Astrocyte (in vitro differentiated cells and primary cell): ENCODE measurements at regions not wholly inside any gene's neighbourhood (a gene's known extent, or its start where the extent isn't known, plus 50 kb on each side); places are given as distances from the start of the nearest gene placed in this dataset.

ENCODE experiments used
- DNase-seq: peaks from one replicate; pipeline ENCODE4 v3.0.0-alpha.2; 2010; ENCODE audit warnings: low read depth
- FAIRE-seq: peaks from 2 replicates; lab custom pipeline; 2011; peaks lifted over from hg19 to GRCh38; lab: Jason Lieb, UNC
- H2AFZ ChIP-seq: 2 replicates; pipeline ENCODE4 v1.6.0; 2012; ENCODE audit warnings: low read depth, low read length, inconsistent platforms
- H3K27ac ChIP-seq: 2 replicates; pipeline ENCODE4 v1.5.1; 2011; ENCODE audit warnings: low read depth, low read length, inconsistent platforms
- H3K27me3 ChIP-seq: 2 replicates; pipeline ENCODE4 v1.6.0; 2011; ENCODE audit warnings: low read length, inconsistent platforms; ENCODE audit not compliant: insufficient read depth
- H3K36me3 ChIP-seq: 2 replicates; pipeline ENCODE4 v1.5.1; 2011; ENCODE audit warnings: low read length, inconsistent platforms; ENCODE audit not compliant: insufficient read depth
- H3K4me1 ChIP-seq: 2 replicates; pipeline ENCODE4 v1.5.1; 2011; ENCODE audit warnings: low read length, inconsistent platforms; ENCODE audit not compliant: insufficient read depth
- H3K4me2 ChIP-seq: 2 replicates; pipeline ENCODE4 v1.6.0; 2012; ENCODE audit warnings: low read length, inconsistent platforms
- H3K4me3 ChIP-seq: 2 replicates; pipeline ENCODE4 v1.5.1; 2011; ENCODE audit warnings: low read depth, mild to moderate bottlenecking, low read length, inconsistent platforms; ENCODE audit not compliant: insufficient read depth
- H3K79me2 ChIP-seq: 2 replicates; pipeline ENCODE4 v1.6.0; 2012; ENCODE audit warnings: mild to moderate bottlenecking, low read length, inconsistent platforms; ENCODE audit not compliant: insufficient read depth
- H3K9ac ChIP-seq: 2 replicates; pipeline ENCODE4 v1.6.0; 2012; ENCODE audit warnings: mild to moderate bottlenecking, low read length, inconsistent platforms
- H3K9me3 ChIP-seq: 2 replicates; pipeline ENCODE4 v1.5.1; 2012; ENCODE audit warnings: low read depth, mild to moderate bottlenecking, low read length, inconsistent platforms; ENCODE audit not compliant: insufficient read depth
- H4K20me1 ChIP-seq: 2 replicates; pipeline ENCODE4 v1.6.0; 2012; ENCODE audit warnings: low read length, inconsistent platforms; ENCODE audit not compliant: insufficient read depth
- H3K27ac Mint-ChIP-seq: one replicate; pipeline ENCODE4 v1.8.0; 2021; ENCODE audit warnings: mild to moderate bottlenecking, mixed read lengths; ENCODE audit not compliant: unreplicated experiment
- H3K27me3 Mint-ChIP-seq: one replicate; pipeline ENCODE4 v1.8.0; 2021; ENCODE audit warnings: low read depth, mixed read lengths; ENCODE audit not compliant: unreplicated experiment
- H3K36me3 Mint-ChIP-seq: one replicate; pipeline ENCODE4 v1.8.0; 2021; ENCODE audit warnings: low read depth, mixed read lengths; ENCODE audit not compliant: unreplicated experiment
- H3K4me1 Mint-ChIP-seq: one replicate; pipeline ENCODE4 v1.8.0; 2021; ENCODE audit warnings: low read depth, mixed read lengths; ENCODE audit not compliant: unreplicated experiment
- H3K4me3 Mint-ChIP-seq: one replicate; pipeline ENCODE4 v1.8.0; 2021; ENCODE audit warnings: mild to moderate bottlenecking, moderate library complexity, mixed read lengths; ENCODE audit not compliant: unreplicated experiment
- H3K9me3 Mint-ChIP-seq: one replicate; pipeline ENCODE4 v1.8.0; 2021; ENCODE audit warnings: mild to moderate bottlenecking, mixed read lengths; ENCODE audit not compliant: unreplicated experiment
- EZH2 ChIP-seq: IDR thresholded peaks from 2 replicates; pipeline ENCODE4 v1.6.1; 2012; ENCODE audit warnings: mild to moderate bottlenecking, low read length, inconsistent platforms; ENCODE audit not compliant: insufficient read depth
- TF ChIP-seq, protein P1 (sequence below): IDR thresholded peaks from 2 replicates; pipeline ENCODE4 v1.5.1; 2011; ENCODE audit warnings: low read depth, mild to moderate bottlenecking, inconsistent platforms, low read length, moderate library complexity; ENCODE audit not compliant: insufficient read depth

DNA sequence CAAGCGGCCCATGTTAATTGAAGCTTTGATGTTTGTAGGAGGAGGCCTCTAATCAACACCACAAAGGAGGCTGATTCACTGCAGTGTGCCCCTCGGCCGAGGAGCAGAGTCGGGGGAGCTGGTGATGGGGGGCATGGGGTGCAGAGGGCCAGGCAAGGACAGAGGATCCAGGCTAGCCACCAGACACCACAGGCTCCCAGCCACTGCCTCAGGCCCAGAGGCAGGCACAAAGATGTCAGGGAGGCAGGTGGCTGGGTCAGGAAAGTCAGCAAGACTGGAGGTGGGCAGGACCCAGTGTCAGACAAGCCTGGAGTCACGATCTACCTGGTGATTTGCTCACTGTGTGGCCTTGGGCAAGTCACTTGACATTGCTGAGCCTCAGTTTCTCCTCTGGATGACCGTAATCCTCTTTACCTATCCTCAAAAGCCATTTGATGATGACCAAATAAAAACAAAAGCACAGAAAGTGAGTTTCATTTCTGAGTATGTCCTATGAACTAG, 121.0 kb downstream of the BUD13 start:
- Mint-ChIP-seq H3K27me3 (peaks cover 30% of the 10 kb centered on the region), H3K36me3 (no peaks in the 10 kb centered on the region), H3K4me1 (no peaks in the 10 kb centered on the region), H3K9me3 (peaks cover 10% of the 10 kb centered on the region), H3K27ac (no peak overlapping the region), H3K4me3 (no peak overlapping the region)
- H3K9ac ChIP-seq = no peak overlapping the region
- H2AFZ ChIP-seq = no peak overlapping the region
- H3K79me2 ChIP-seq = no peaks in the 10 kb centered on the region
- no peaks in the 10 kb centered on the region for H3K9me3 ChIP-seq
- H3K27ac ChIP-seq = no peak overlapping the region
- no peak overlapping the region for H3K4me2 ChIP-seq
- H4K20me1 ChIP-seq = no peaks in the 10 kb centered on the region
- no peaks in the 10 kb centered on the region for H3K4me1 ChIP-seq
- H3K27me3 ChIP-seq = no peaks in the 10 kb centered on the region
- no peaks in the 10 kb centered on the region for H3K36me3 ChIP-seq
- TF ChIP-seq, protein P1, sequence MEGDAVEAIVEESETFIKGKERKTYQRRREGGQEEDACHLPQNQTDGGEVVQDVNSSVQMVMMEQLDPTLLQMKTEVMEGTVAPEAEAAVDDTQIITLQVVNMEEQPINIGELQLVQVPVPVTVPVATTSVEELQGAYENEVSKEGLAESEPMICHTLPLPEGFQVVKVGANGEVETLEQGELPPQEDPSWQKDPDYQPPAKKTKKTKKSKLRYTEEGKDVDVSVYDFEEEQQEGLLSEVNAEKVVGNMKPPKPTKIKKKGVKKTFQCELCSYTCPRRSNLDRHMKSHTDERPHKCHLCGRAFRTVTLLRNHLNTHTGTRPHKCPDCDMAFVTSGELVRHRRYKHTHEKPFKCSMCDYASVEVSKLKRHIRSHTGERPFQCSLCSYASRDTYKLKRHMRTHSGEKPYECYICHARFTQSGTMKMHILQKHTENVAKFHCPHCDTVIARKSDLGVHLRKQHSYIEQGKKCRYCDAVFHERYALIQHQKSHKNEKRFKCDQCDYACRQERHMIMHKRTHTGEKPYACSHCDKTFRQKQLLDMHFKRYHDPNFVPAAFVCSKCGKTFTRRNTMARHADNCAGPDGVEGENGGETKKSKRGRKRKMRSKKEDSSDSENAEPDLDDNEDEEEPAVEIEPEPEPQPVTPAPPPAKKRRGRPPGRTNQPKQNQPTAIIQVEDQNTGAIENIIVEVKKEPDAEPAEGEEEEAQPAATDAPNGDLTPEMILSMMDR = no peak
- no peak for TF ChIP-seq EZH2
- H3K4me3 ChIP-seq = no peak overlapping the region
- DNase-seq (no peak), FAIRE-seq (no peak)

DNA sequence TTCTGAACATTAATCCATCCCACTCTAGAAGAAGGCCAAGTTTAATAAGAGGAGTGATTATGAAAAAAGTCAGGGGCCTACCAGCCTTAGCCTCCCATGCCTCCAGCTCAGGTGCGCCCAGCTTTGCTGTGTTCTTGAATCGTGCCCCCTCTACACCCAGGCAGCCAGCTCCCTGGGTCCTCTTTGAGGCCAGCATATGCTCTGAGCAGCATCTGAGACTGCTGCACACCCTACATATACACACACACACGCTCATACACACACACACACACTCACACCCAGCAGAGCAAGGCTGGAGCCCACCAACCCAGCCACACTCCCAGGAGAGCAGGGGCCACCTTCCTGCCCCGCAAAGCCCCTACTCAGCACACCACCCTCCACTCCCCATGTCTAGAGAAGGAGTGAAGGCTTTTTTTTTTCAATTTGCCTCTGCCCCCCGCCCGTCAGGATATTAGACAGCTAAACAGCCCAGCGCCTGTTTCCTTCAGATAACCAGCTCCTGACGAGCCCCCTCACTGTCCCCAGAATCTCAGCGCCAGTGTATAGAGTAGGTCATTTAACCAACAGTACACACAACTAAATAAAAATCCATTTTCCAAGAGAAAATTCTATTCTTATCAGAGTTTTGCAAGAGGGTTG, 121.6 kb downstream of the BUD13 start:
- TF ChIP-seq, protein P1 = no peak
- no peak for TF ChIP-seq EZH2

DNA sequence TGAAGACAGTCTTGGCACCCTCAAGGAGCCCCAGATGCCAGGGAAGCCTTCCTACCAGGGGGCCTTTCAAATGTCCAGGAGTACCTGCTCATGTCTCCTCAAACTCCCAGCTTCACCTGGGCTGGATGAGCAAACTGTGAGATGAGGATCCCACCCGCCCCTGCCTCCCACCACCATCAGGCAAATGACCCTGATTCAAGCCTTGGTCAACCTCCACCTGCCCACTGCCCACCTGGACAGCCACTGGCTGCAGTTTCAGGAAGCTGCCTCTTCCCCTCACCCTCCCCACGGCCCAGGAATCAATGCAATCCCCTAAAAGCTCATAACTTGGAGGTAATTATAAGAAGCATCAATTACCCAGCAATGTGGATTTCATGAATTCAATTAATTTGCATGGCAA, 122.7 kb downstream of the BUD13 start:
- no peaks in the 10 kb centered on the region for H3K36me3 Mint-ChIP-seq
- FAIRE-seq = no peak

More for the DNA sequence above, 121.6 kb downstream of the BUD13 start:
- no peak overlapping the region for H3K27ac Mint-ChIP-seq
- Histone ChIP-seq H3K9ac (no peak overlapping the region), H3K27me3 (no peaks in the 10 kb centered on the region), H3K4me3 (no peak overlapping the region), H2AFZ (no peak overlapping the region), H3K4me2 (no peak overlapping the region), H3K9me3 (no peaks in the 10 kb centered on the region), H3K4me1 (no peaks in the 10 kb centered on the region), H3K27ac (no peak overlapping the region), H3K36me3 (no peaks in the 10 kb centered on the region), H4K20me1 (no peaks in the 10 kb centered on the region), H3K79me2 (no peaks in the 10 kb centered on the region)
- peaks cover 10% of the 10 kb centered on the region for H3K9me3 Mint-ChIP-seq
- FAIRE-seq = no peak
- no peaks in the 10 kb centered on the region for H3K36me3 Mint-ChIP-seq
- H3K27me3 Mint-ChIP-seq = peaks cover 30% of the 10 kb centered on the region
- no peaks in the 10 kb centered on the region for H3K4me1 Mint-ChIP-seq
- no peak overlapping the region for H3K4me3 Mint-ChIP-seq
- DNase-seq = no peak

More for the DNA sequence above, 122.7 kb downstream of the BUD13 start:
- no peak for TF ChIP-seq EZH2
- TF ChIP-seq, protein P1 = no peak
- Mint-ChIP-seq H3K9me3 (peaks cover 12% of the 10 kb centered on the region), H3K27me3 (peaks cover 30% of the 10 kb centered on the region), H3K4me1 (no peaks in the 10 kb centered on the region), H3K4me3 (no peak overlapping the region), H3K27ac (no peak overlapping the region)
- Histone ChIP-seq H3K27me3 (no peaks in the 10 kb centered on the region), H2AFZ (no peak overlapping the region), H3K4me2 (no peak overlapping the region), H3K79me2 (no peaks in the 10 kb centered on the region), H3K27ac (no peak overlapping the region), H3K9ac (no peak overlapping the region), H3K9me3 (no peaks in the 10 kb centered on the region), H3K36me3 (no peaks in the 10 kb centered on the region), H3K4me3 (no peak overlapping the region), H3K4me1 (no peaks in the 10 kb centered on the region), H4K20me1 (no peaks in the 10 kb centered on the region)
- DNase-seq = no peak
